Stimulated activated naive CD4-positive, alpha-beta T cell (primary cell): ENCODE measurements at regions not wholly inside any gene's neighbourhood (a gene's known extent, or its start where the extent isn't known, plus 50 kb on each side); places are given as distances from the start of the nearest gene placed in this dataset.
"Not testable (repeated sequence)": the region's sequence is repeated elsewhere in the genome, so short reads cannot be mapped to it uniquely, and the experiment has no call there.

Experiments used
- DNase-seq, 6 experiments: peaks; one replicate each; lab custom pipeline; 2025; lab: John Stamatoyannopoulos, UW

DNA sequence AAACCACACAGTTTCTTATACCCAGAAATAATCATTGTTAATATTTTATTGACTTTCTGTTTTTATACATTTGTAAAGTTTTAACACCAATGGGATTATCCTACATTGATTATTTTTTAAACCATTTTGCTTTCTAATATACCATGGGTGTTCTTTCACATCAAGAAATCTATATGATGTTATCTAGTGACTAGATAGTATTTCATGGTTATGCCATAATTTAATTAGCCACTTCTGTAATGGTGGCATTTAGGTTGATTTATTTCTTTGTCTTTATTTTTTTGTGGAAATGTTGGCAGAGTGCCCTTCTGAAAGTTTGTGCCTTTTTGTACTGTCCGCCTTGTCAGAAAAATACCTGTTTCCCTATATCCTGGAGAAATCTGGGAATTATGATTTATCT, 193.3 kb downstream of the CEP135 start:
- DNase-seq: no peak

DNA sequence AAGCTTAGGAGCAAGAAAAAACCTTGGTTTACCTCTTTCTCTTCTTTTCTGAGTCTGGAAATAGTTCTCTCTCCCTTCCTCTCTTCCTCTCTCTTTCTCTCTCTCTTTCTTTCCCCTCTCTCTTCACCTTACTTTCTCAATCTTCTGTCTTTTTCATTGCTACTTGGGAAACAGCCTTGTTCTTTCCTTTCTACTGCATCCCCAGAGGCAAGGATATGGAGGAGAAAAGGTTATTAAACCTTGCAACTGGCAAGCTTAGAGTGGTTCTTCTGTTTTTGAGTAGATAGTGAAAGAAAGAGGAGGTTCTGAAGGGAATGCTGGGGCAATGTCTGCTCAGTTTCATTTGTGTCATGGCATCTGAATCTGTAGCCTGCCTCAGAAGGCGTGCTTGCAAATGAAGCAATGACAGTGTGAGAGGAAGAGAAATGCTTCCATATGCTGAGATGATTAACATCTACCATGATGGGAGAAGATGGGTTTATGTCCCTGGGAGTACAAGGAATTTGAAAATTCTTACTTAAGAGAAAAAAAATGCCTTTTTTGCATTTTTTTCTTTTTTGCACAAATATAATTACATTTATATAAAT, 190.6 kb downstream of the CEP135 start:
- DNase-seq: no peak

DNA sequence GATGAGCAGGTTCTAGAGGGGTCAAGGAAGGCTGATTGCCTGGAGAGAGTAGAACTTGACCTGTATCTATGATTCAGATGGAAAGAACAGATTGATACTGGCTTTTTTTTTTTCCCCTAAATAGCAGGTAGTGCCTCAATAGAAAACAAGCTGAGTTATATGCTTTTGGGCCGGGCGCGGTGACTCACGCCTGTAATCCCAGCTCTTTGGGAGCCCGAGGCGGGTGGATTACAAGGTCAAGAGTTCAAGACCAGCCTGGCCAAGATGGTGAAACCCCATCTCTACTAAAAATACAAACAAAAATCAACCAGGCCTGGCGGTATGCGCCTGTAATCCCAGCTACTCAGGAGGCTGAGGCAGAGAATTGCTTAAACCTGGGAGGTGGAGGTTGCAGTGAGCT, 186.1 kb downstream of the CEP135 start:
- not testable (repeated sequence) for DNase-seq

DNA sequence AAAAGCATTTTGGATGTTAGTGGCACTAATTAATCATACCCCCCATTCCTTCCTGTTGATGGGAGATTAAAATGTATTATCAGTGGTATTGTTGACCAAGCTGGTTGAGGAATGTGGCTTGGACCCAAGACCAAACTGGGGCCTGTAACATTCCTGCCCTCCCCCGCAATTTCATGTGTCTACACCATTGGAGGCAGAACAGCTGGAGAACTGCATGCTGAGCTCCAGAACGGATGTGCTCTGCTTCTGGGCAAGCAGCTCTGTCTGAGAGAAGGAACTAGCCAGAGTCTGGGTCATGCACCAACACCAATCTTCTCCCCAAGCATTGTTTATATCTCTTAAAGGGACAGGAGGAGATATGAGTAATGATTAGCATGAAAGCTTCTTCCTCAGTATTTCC, 185.5 kb downstream of the CEP135 start:
- DNase-seq: no peak

DNA sequence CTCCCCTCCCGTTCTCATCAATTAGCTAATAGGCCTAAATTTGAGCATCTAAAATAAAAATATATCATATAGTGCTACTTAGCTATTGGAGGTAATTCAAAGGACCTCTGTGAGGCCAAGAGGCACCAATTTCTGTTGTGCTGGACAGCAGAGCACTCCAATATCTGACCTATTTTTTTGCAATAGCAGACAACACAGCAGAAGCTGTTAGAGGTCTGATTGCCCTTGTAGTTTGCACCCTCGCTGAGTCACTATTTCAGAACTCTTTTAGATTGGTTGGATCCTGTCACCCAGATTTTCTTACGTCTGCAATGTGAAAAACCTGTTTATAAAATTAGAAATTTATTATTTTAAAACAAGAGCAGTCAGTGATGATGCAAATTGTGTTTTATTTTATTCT, 184.1 kb downstream of the CEP135 start:
- no peak for DNase-seq

DNA sequence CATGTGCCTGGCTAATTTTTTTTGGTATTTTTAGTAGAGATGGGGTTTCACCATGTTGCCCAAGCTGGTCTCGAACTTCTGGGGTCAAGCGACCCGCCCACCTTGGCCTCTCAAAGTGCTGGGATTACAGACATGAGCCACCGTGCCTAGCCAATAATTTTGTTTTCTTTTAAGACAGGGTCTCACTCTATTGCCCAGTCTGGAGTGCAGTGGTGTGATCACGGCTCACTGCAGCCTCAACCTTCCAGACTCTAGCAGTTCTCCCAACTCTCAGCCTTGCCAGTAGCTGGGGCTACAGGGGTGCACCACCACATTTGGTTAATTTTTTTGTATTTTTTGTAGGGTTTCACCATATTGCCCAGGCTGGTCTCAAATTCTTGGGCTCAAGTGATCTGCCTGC, 183.4 kb downstream of the CEP135 start:
- not testable (repeated sequence) for DNase-seq

DNA sequence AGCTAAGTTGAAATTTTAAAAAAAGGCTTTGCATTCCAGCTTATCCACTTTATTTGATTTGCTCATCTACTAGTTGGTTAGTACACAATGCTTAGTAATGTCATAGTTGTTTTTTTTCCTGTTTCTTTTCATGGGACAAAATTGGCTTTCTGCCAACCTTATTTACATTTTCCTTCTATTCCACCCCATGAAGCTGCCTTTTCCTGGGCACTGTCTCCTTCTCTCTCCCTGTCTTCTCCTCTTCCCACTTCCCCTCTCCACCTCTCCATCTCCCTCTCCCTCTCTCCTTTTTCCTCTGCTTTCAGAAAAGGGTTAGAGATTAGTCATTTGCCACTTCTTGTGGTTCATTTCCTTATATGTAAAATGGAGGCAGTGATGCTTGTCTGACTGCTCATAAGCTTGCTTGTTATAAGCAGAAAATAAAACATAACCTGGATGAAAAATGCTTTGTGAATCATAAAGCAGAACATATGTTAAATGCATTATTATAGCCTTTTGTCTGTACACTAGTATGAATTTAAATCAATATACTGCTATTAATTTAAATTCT, 181.9 kb downstream of the CEP135 start:
- DNase-seq: no peak

DNA sequence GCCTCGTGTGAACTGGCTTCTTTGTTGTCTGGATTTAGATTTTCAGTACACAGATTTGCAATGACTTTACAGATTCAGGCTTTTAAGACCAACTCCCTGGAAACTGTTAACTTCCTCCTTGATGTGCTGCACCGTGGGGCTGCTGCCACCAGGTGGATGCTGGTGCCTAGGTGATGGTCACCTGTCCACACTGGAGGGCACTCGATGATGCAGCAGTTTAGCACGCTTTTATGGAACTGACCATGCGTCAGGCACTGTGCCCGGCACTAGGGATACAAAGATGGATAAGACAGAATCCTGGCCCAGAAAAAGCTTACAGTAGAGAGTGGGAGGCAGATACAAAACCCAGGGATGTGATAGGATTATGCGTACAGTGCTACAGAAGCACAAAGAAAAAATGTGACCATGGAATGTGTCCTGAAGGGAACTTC, 180.7 kb downstream of the CEP135 start:
- no peak for DNase-seq

DNA sequence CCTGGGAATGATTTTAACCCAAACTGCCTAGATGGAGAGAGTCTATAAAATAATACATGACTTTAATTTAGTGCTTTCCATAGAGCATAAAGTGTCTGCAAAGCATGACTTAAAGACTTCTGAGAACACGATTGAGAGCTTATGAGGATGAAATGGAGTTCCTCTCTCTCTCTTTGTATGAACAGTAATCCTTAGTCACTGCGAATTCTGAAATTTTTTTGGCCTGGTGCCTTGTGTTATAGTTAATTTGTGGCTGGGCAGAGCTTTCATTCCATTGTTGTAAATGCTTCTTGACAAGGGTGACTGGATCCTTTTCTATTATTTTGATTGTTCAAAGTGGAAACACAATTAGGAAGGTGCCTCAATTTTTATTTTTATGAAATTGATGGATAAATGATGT, 179.5 kb downstream of the CEP135 start:
- no peak for DNase-seq

DNA sequence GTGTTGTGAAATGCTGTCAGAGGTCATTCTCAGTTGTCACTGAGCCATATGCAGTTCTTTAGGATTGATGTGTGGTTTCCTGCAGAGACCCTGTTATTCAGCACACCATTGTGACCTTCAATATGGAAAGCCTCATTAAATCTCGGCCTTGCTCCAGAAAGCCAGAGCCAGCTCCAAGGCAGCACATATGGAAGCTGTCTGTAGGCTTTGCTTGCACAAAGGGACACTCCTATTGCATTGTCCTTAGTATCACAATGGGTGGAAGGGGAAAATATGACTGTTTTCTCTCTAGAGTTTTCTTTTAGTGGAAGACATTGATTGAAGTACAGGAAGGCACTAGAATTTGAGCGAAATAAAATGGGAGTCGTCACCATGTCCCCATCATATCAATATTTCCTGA, 179.0 kb downstream of the CEP135 start:
- DNase-seq: no peak

DNA sequence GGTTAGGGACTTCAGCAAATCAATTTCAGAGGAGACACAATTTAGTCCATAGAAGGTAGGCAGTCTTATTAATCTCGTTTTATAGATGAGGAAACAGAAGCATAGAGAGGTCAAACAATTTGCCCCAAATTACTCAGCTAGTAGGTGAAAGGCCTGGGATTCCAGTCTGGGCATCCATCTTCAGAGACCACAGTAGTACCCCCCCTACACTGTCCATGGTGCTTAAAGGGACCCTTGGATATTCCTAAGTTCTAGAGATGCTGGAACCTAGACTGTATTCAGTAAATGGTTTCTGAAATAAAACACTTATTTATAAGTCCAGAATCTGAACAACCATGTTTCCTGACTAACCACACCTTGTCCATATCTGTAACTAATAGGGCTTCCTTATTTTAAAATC, 174.8 kb downstream of the CEP135 start:
- no peak for DNase-seq

DNA sequence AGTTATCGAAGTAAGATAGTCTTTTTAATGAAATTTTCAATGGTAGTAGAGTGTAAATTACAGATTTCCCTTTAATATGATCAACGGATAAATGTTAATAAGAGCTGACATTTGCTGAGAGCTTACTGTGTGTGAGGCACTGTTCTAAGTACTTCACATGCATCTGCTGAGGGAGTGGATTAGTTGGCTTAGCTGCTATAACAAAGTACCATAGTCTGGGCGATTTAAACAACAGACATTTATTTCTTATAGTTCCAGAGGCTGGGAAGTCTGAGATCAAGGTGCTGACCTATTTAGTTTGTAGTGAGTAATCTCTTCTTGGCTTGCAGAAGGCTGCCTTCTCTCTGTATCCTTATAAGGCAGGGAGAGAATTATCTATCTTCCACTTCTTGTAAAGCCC, 174.3 kb downstream of the CEP135 start:
- DNase-seq: no peak

DNA sequence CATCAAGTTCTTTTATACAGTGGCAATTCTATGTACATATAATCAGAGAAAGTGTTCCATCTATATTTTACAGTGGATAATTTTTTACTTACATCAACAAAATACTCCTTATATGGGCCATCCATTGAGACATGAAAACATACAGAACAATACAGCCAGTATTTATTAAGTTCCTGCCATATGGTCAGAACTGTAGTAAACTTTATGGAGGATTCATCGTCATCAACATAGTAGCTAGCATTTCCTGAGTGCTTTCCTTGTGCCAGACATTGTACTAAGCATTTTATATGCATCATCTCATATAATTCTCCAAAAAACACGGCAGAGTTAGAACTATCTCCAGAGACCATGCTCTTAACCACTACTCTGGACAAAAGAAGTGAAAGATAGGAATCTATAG, 170.1 kb downstream of the CEP135 start:
- no peak for DNase-seq

DNA sequence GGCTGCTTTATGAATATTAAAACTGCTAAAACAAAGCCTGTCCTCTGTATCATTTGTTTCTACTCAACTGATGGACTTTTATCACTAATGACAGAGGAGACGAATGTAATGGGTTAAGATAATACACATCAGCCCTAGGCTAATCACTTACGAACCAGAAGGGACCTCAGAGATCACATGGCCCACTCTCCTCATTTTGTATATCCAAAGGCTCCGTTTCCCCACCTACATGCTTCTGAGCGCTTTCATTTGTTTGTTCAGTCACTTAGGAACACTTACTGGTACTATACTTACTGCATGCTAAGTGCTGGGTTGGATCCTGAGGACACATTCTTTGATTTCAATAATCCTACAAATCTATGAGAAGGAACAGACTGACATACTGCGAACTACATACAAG, 169.3 kb downstream of the CEP135 start:
- DNase-seq: no peak

DNA sequence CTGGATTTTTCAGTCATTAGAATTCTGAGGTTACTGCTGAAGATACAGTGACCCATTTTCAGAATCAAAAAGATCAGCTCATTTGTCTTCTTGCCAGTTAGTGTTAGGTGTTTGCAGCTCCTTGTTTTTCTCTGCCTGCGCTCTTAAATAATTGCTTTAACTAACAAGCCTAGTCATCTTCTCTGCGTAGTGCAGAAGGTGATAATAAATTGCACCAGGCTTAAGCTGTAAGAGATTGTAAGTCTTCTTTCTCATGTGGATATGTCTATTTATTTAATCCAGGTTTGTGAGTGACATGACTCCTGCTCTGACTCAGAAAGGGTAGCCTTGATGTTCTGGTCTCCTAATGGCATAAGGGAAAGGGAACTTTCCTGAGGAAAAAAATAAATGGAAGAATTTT, 167.2 kb downstream of the CEP135 start:
- no peak for DNase-seq

DNA sequence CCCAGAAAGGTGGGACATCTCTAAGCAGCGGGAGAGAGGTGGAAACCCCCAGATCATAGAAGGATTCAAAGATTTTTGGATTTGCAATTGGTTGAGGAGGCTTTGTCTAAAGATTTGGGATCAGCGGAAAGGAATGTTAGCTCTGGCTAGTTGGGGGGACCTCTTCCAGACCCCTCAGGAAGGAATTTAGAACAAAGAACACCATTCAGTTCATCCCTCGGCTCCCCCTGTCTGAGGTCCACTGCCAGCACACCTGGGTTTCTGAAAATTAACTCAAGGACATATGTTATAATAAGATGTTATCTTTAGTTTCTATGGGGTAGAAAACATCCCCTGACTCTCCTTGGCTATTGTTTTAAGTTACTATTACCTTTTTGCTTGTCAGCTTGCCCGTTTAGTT, 163.6 kb downstream of the CEP135 start:
- no peak for DNase-seq

DNA sequence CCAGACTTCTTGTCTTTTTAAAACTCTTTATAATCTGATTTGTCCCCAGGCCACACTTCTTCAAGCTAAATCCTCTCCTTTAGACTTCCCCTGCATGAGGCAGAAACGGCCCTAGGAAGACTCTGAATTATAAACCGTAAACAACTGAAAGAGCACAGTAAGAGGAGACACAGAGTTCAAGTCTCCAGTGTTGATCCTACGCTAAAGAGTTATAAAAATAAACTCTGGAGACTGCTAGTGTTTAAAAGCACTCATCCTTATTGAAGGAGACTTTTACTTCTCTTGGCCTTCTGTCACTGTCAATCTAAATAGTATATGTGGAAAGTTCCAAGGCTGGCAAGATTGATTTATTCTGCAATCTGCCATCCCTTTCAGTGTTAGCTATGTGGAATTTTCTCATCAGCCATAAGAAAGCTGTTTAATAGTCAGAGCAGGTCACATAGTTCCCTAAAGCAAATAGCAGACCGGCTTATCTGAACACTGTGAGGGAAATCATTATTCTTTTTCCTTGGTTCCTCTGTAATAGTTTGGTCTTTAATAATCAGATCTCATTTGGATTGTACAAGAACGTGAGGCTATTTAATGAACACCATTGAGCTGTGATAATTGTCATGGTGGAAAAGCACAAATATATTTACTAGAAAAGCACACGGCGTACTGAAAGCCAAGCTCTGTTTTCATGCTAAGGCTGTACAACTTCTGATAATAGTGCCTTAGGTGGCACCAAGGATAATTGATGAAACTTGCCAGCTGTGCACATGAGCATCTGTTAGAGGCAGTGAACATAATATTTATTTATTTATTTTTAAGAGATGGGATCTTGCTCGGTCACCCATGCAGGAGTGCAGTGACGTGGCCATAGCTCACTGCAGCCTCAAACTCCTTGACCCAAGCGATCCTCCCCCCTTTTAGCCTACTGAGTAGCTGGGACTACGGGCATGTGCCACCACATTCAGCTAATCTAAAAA, 157.7 kb downstream of the CEP135 start:
- DNase-seq: no peak

DNA sequence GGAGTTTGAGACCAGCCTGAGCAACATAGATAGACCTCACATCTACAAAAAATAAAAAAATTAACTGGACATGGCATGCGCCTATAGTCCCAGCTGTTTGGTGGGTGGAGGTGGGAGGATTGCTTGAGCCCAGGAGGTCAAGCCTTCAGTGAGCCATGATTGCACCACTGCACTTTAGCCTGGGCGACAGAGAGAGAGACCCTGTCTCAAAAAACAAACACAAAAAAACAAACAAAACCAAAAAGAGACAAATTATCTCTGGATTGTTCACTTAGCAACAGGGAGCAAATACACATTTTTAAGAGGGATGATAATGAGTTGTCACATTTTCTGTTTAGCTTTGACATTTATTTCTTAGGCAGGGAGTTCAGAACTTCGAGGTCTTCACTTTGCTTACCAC, 155.4 kb downstream of the CEP135 start:
- DNase-seq: no peak

DNA sequence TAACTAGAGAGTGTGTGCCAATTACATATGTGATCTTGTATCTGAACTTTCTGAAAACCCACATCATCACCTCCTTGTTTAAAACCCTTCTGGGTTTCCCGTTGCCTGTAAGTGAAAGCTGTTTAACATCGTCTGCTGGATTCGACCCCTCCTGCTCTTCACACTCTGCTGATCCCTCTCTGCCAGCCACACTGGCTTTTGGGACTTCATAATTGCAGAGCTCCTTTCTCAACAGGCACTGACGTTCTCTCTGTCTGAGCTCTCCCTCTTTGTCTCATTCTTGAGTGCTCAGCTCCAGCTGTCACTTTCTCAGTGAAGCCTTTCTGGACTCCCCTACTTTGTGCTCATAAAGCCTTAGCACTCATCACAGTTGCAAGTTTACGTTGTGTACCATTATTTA, 153.9 kb downstream of the CEP135 start:
- no peak for DNase-seq

DNA sequence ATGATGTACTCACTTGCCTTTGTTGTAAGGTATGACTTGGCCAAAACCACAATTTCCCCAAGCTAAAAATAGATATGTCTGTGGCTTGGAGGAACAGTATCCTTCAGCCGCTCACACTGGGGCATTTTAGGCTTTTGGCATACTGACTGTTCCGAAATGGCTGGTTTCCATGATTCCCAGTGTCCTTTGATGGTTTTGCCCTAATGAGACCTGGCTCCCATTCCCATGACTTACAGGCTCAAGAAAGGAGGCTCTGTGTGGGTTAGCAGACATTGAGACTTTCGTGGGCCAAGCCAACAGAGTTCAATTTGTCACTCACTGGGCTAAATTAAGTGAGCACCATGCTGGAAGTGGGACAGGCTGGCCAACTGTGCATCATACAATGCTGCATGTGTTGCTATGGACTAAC, 150.6 kb downstream of the CEP135 start:
- no peak for DNase-seq

DNA sequence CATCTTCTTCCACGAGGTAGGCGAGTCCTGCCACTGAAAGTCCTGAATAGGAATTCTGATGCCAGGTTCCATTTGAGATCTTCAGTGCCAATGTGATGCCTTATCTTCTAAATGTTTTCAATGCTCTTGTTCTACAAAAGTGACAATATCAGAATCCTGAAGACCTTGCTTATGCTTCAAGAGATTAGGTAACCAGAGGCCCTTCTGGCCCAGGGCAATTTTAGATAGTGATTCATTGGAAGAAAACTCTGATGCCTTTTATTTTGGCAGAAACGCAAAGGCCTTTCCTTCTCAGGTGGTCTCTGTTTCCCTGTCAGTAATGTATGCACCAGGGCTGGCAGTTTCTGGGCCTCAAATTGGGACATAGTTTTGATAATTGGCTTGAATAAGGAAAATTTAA, 144.8 kb downstream of the CEP135 start:
- DNase-seq: no peak

DNA sequence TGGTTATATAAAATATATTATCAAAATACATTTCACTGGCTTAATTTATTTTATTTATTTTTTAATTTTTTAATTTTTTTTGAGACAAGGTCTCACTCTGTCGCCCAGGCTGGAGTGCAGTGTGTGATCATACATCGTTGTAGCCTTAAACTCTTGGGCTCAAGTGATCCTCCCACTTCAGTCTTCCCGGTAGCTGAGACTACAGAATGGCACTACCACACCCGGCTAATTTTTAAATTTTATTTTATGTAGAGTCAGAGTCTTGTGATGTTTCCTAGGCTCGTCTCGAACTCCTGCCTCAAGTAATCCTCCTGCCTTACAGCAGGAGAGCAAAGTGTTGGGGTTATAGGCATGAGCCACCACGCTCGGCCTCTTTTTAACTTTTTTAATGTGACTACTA, 143.8 kb downstream of the CEP135 start:
- no peak for DNase-seq

DNA sequence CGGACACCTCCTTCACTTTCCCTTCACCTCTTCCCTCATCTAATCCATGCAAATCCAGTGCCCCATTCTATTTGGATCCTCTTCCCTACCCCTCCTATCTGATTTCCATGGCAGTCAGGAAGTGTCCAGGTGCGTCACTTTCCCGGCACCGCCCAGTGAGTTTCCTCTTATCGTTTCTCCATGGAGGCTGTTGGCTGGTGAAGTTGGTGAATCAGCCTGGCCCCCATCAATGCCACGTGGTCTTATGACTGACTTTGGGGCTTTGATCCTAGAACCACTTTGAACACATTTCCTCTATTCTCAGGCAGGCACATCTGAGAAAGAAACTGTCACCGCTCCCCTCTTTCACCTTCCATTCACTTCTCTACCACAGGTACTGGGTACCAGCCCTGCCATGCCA, 137.8 kb downstream of the CEP135 start:
- no peak for DNase-seq
